ENCODE measurements at regions not wholly inside any gene's neighbourhood (a gene's known extent, or its start where the extent isn't known, plus 50 kb on each side); places are given as distances from the start of the nearest gene placed in this dataset.
"Not testable (repeated sequence)": the region's sequence is repeated elsewhere in the genome, so short reads cannot be mapped to it uniquely, and the experiment has no call there.

- FAIRE-seq: no peak
- DNase-seq (ENCODE audit: insufficient read length, low spot score): no peak
These were observed 179.2 kb upstream of the PHACTR1 start for GRCh38 chr6:12537389-12537788.

- no peak for DNase-seq (ENCODE audit: insufficient read length, low spot score)
- FAIRE-seq: no peak
These were observed 177.6 kb upstream of the PHACTR1 start for GRCh38 chr6:12538881-12539357.

- DNase-seq (ENCODE audit: insufficient read length, low spot score); FAIRE-seq: not testable (repeated sequence)
These were observed 174.1 kb upstream of the PHACTR1 start for GRCh38 chr6:12542319-12543115.

- DNase-seq (ENCODE audit: insufficient read length, low spot score) (no peak), FAIRE-seq (no peak)
These were observed 172.6 kb upstream of the PHACTR1 start for GRCh38 chr6:12543953-12544352.

- no peak for FAIRE-seq
- no peak for DNase-seq (ENCODE audit: insufficient read length, low spot score)
These were observed 171.6 kb upstream of the PHACTR1 start for GRCh38 chr6:12544821-12545565.

GRCh38 chr6:12545619-12546409 lies 170.8 kb upstream of the PHACTR1 start:
- FAIRE-seq (no peak), DNase-seq (ENCODE audit: insufficient read length, low spot score) (no peak)

- FAIRE-seq (no peak), DNase-seq (ENCODE audit: insufficient read length, low spot score) (no peak)
These were observed 170.1 kb upstream of the PHACTR1 start for GRCh38 chr6:12546410-12547002.

- DNase-seq (ENCODE audit: insufficient read length, low spot score) (no peak), FAIRE-seq (no peak)
These were observed 168.0 kb upstream of the PHACTR1 start for GRCh38 chr6:12548526-12548925.

GRCh38 chr6:12549445-12549844 lies 167.1 kb upstream of the PHACTR1 start:
- not testable (repeated sequence) for DNase-seq (ENCODE audit: insufficient read length, low spot score); FAIRE-seq

- FAIRE-seq; DNase-seq (ENCODE audit: insufficient read length, low spot score): not testable (repeated sequence)
These were observed 161.7 kb upstream of the PHACTR1 start for GRCh38 chr6:12554820-12555219.

GRCh38 chr6:12555267-12555666 lies 161.3 kb upstream of the PHACTR1 start:
- FAIRE-seq: no peak
- DNase-seq (ENCODE audit: insufficient read length, low spot score): no peak

GRCh38 chr6:12555781-12556180 lies 160.8 kb upstream of the PHACTR1 start:
- no peak for FAIRE-seq
- no peak for DNase-seq (ENCODE audit: insufficient read length, low spot score)

GRCh38 chr6:12557765-12558164 lies 158.8 kb upstream of the PHACTR1 start:
- DNase-seq (ENCODE audit: insufficient read length, low spot score) (no peak), FAIRE-seq (no peak)

- FAIRE-seq (no peak), DNase-seq (ENCODE audit: insufficient read length, low spot score) (no peak)
These were observed 156.3 kb upstream of the PHACTR1 start for GRCh38 chr6:12560315-12560714.

GRCh38 chr6:12566618-12567123 lies 149.9 kb upstream of the PHACTR1 start:
- no peak for DNase-seq (ENCODE audit: insufficient read length, low spot score)
- FAIRE-seq: no peak

GRCh38 chr6:12567682-12568081 lies 148.9 kb upstream of the PHACTR1 start:
- DNase-seq (ENCODE audit: insufficient read length, low spot score) (no peak), FAIRE-seq (no peak)

- FAIRE-seq (no peak), DNase-seq (ENCODE audit: insufficient read length, low spot score) (no peak)
These were observed 146.9 kb upstream of the PHACTR1 start for GRCh38 chr6:12569646-12570045.

- no peak for FAIRE-seq
- DNase-seq (ENCODE audit: insufficient read length, low spot score): no peak
These were observed 146.0 kb upstream of the PHACTR1 start for GRCh38 chr6:12570461-12571030.

GRCh38 chr6:12572896-12573827 lies 143.4 kb upstream of the PHACTR1 start:
- no peak for FAIRE-seq

More at GRCh38 chr6:12572896-12573827, 143.4 kb upstream of the PHACTR1 start:
- DNase-seq (ENCODE audit: insufficient read length, low spot score): no peak
